H9 (cell line): ENCODE measurements at regions not wholly inside any gene's neighbourhood (a gene's known extent, or its start where the extent isn't known, plus 50 kb on each side); places are given as distances from the start of the nearest gene placed in this dataset.

ENCODE experiments used
- DNase-seq: peaks from one replicate; pipeline ENCODE4 v3.0.0-alpha.2; 2017
- H2AFZ ChIP-seq: one replicate; pipeline ENCODE4 v1.6.1; 2013; ENCODE audit warnings: mild to moderate bottlenecking, low read length, control low read depth, moderate library complexity
- H2AK5ac ChIP-seq: 2 replicates; pipeline ENCODE4 v1.6.1; 2013; ENCODE audit warnings: low read length, control low read depth, mixed read lengths; ENCODE audit not compliant: insufficient read length
- H2BK120ac ChIP-seq: one replicate; pipeline ENCODE4 v1.6.1; 2013; ENCODE audit warnings: low read depth, mild to moderate bottlenecking, low read length, control low read depth, inconsistent platforms; ENCODE audit not compliant: poor library complexity, severe bottlenecking
- H2BK12ac ChIP-seq: 2 replicates; pipeline ENCODE4 v1.6.1; 2013; ENCODE audit warnings: low read length, control low read depth, mixed read lengths, low read depth; ENCODE audit not compliant: insufficient read length
- H2BK15ac ChIP-seq: 2 replicates; pipeline ENCODE4 v1.6.1; 2013; ENCODE audit warnings: low read depth, low read length, control low read depth
- H2BK20ac ChIP-seq: one replicate; pipeline ENCODE4 v1.6.1; 2013; ENCODE audit warnings: low read depth, mild to moderate bottlenecking, low read length, control low read depth, inconsistent platforms; ENCODE audit not compliant: poor library complexity, severe bottlenecking
- H2BK5ac ChIP-seq: 2 replicates; pipeline ENCODE4 v1.6.1; 2013; ENCODE audit warnings: low read length, control low read depth, mixed read lengths; ENCODE audit not compliant: insufficient read length
- H3K14ac ChIP-seq: 2 replicates; pipeline ENCODE4 v1.6.1; 2013; ENCODE audit warnings: low read length, control low read depth; ENCODE audit not compliant: insufficient read depth
- H3K18ac ChIP-seq: 2 replicates; pipeline ENCODE4 v1.6.1; 2013; ENCODE audit warnings: low read depth, mild to moderate bottlenecking, mixed read lengths, low read length, control low read depth; ENCODE audit not compliant: insufficient read length
- H3K23ac ChIP-seq: 2 replicates; pipeline ENCODE4 v1.6.1; 2013; ENCODE audit warnings: low read length, control low read depth, mixed read lengths, low read depth; ENCODE audit not compliant: insufficient read length
- H3K23me2 ChIP-seq: 2 replicates; pipeline ENCODE4 v1.6.1; 2013; ENCODE audit warnings: low read depth, mild to moderate bottlenecking, mixed read lengths, low read length, control low read depth; ENCODE audit not compliant: insufficient read length, poor library complexity, severe bottlenecking
- H3K27ac ChIP-seq: 2 replicates; pipeline ENCODE4 v1.5.1; 2013; ENCODE audit warnings: low read length, control low read depth, mixed read lengths, low read depth; ENCODE audit not compliant: insufficient read length
- H3K27me3 ChIP-seq: 2 replicates; pipeline ENCODE4 v1.6.1; 2013; ENCODE audit warnings: low read length, control low read depth, inconsistent platforms; ENCODE audit not compliant: insufficient read depth
- H3K4ac ChIP-seq: 2 replicates; pipeline ENCODE4 v1.6.1; 2013; ENCODE audit warnings: low read depth, mild to moderate bottlenecking, control low read depth, inconsistent platforms, low read length, moderate library complexity
- H3K4me1 ChIP-seq: 2 replicates; pipeline ENCODE4 v1.6.1; 2013; ENCODE audit warnings: low read length, control low read depth, inconsistent platforms; ENCODE audit not compliant: insufficient read depth
- H3K4me2 ChIP-seq: 2 replicates; pipeline ENCODE4 v1.6.1; 2013; ENCODE audit warnings: low read length, control low read depth, mixed read lengths; ENCODE audit not compliant: insufficient read length, insufficient read depth
- H3K56ac ChIP-seq: 2 replicates; pipeline ENCODE4 v1.6.1; 2013; ENCODE audit warnings: low read depth, mild to moderate bottlenecking, mixed read lengths, low read length, control low read depth; ENCODE audit not compliant: insufficient read length
- H3K79me1 ChIP-seq: 2 replicates; pipeline ENCODE4 v1.6.1; 2013; ENCODE audit warnings: low read depth, mild to moderate bottlenecking, moderate library complexity, low read length, control low read depth, inconsistent platforms; ENCODE audit not compliant: insufficient read depth, poor library complexity, severe bottlenecking
- H3K79me2 ChIP-seq: 2 replicates; pipeline ENCODE4 v1.6.1; 2013; ENCODE audit warnings: low read length, control low read depth, inconsistent platforms; ENCODE audit not compliant: insufficient read depth
- H3K9ac ChIP-seq: 2 replicates; pipeline ENCODE4 v1.6.1; 2013; ENCODE audit warnings: low read length, control low read depth, mixed read lengths; ENCODE audit not compliant: insufficient read length; ENCODE audit errors: extremely low read depth
- H3K9me3 ChIP-seq: one replicate; pipeline ENCODE4 v1.6.1; 2013; ENCODE audit warnings: low read depth, low read length, inconsistent platforms; ENCODE audit not compliant: control insufficient read depth
- H3T11ph ChIP-seq: one replicate; pipeline ENCODE4 v1.6.1; 2013; ENCODE audit warnings: mild to moderate bottlenecking, low read length, control low read depth, inconsistent platforms
- H4K20me1 ChIP-seq: one replicate; pipeline ENCODE4 v1.6.1; 2013; ENCODE audit not compliant: control insufficient read depth, insufficient read length, insufficient read depth
- H4K5ac ChIP-seq: 2 replicates; pipeline ENCODE4 v1.6.1; 2013; ENCODE audit warnings: low read depth, mild to moderate bottlenecking, mixed read lengths, low read length, control low read depth; ENCODE audit not compliant: insufficient read length
- H4K8ac ChIP-seq: replicated peaks from 2 replicates; pipeline ENCODE4 v1.6.1; 2013; ENCODE audit warnings: low read length, control low read depth, mixed read lengths, low read depth; ENCODE audit not compliant: insufficient read length
- H4K91ac ChIP-seq: 2 replicates; pipeline ENCODE4 v1.6.1; 2013; ENCODE audit warnings: low read depth, mild to moderate bottlenecking, moderate library complexity, mixed read lengths, low read length, control low read depth; ENCODE audit not compliant: insufficient read length
- H3K27ac Mint-ChIP-seq, 3 experiments: 2 replicates in 2 of 3; 3 replicates in 1 of 3; pipeline ENCODE4 v1.8.0; 2020 to 2021; ENCODE audit warnings: mixed read lengths in 3 of 3, mild to moderate bottlenecking in 1 of 3, moderate library complexity in 1 of 3
- H3K27me3 Mint-ChIP-seq: 2 replicates; pipeline ENCODE4 v1.8.0; 2021; ENCODE audit warnings: low read depth, mild to moderate bottlenecking, moderate library complexity, mixed read lengths
- H3K36me3 Mint-ChIP-seq, 3 experiments: 2 replicates in 2 of 3; 3 replicates in 1 of 3; pipeline ENCODE4 v1.8.0; 2020 to 2021; ENCODE audit warnings: low read depth in 3 of 3, mixed read lengths in 3 of 3; ENCODE audit not compliant: insufficient read depth in 1 of 3
- H3K4me1 Mint-ChIP-seq, 2 experiments: 2 replicates each; pipeline ENCODE4 v1.8.0; 2020; ENCODE audit warnings: mixed read lengths in 2 of 2
- H3K4me3 Mint-ChIP-seq, 2 experiments: 2 replicates in 1 of 2; 3 replicates in 1 of 2; pipeline ENCODE4 v1.8.0; 2020 to 2021; ENCODE audit warnings: mild to moderate bottlenecking in 2 of 2, mixed read lengths in 2 of 2, moderate library complexity in 1 of 2
- H3K9me3 Mint-ChIP-seq, 2 experiments: 2 replicates in 1 of 2; 3 replicates in 1 of 2; pipeline ENCODE4 v1.8.0; 2020; ENCODE audit warnings: mild to moderate bottlenecking in 2 of 2, mixed read lengths in 2 of 2, moderate library complexity in 1 of 2
- WGBS: extraction: QIAGEN DNeasy Blood & Tissue Kit; methylation state at CpG from one replicate; pipeline ENCODE4 v1.1.7; 2013; ENCODE audit warnings: missing lambda C conversion rate, low lambda C conversion rate, mixed read lengths; ENCODE audit not compliant: insufficient read length; ENCODE audit errors: extremely low coverage; 5-methylcytosine and 5-hydroxymethylcytosine counted together
- TF ChIP-seq, protein P1 (sequence below): fragments of 200-600 bp; sonication (generic); conservative IDR thresholded peaks from 3 replicates; pipeline ENCODE4 v1.8.0; 2021; ENCODE audit warnings: antibody characterized with exemption, mild to moderate bottlenecking

DNA sequence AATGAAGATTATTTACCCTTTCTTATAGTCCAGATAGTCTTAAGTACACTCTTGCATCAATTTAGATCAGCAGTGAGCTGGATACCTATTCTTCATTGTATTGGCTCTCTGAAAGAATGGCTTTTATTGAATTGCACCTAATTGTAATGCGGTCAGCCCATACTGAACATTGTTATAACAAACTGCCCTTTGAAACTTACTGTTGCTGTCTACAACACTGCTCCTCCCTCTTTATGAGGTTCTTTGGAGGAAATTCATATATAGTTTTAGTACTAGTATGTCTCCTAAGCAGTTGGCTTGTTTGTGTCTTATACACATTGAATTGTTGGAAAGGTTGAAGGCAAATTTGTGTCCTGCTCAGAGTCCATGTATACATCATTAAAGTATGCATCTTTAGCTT lies 66.5 kb upstream of the UGP2 start:
- Histone ChIP-seq H3K56ac (no peak overlapping the region), H3K79me1 (no peaks in the 10 kb centered on the region), H3T11ph (no peak overlapping the region), H2BK15ac (no peak overlapping the region), H3K9me3 (no peaks in the 10 kb centered on the region), H4K91ac (no peak overlapping the region), H2AK5ac (no peak overlapping the region), H3K9ac (no peak overlapping the region), H3K14ac (no peak overlapping the region), H3K4me1 (peaks cover 6% of the 10 kb centered on the region; the same call in 1 of the 2 replicates), H3K79me2 (no peaks in the 10 kb centered on the region), H2BK5ac (no peak overlapping the region), H2BK120ac (no peak overlapping the region), H3K18ac (no peak overlapping the region), H3K4me2 (no peak overlapping the region), H4K20me1 (no peaks in the 10 kb centered on the region), H2AFZ (no peak overlapping the region), H3K27me3 (no peaks in the 10 kb centered on the region), H2BK20ac (no peak overlapping the region), H3K27ac (no peak overlapping the region), H3K23me2 (no peaks in the 10 kb centered on the region), H4K5ac (no peak overlapping the region), H3K4ac (no peak overlapping the region), H4K8ac (no peak overlapping the region), H3K23ac (no peak overlapping the region), H2BK12ac (no peak overlapping the region)
- Mint-ChIP-seq H3K4me3 (no peak overlapping the region), H3K9me3 (peaks cover 3 to 7% of the 10 kb centered on the region in 2 experiments; a peak in 3 of 5 replicates), H3K27ac (no peak overlapping the region), H3K36me3 (peaks cover 0 to 9% (median 0%) of the 10 kb centered on the region in 3 experiments; a peak in 3 of 7 replicates), H3K4me1 (peaks cover 14 to 17% of the 10 kb centered on the region in 2 experiments), H3K27me3 (no peaks in the 10 kb centered on the region; the same call in 1 of the 2 replicates)
- no CpG with 5 or more reads among the region's 1 CpG for WGBS
- no peak for DNase-seq
- TF ChIP-seq, protein P1, sequence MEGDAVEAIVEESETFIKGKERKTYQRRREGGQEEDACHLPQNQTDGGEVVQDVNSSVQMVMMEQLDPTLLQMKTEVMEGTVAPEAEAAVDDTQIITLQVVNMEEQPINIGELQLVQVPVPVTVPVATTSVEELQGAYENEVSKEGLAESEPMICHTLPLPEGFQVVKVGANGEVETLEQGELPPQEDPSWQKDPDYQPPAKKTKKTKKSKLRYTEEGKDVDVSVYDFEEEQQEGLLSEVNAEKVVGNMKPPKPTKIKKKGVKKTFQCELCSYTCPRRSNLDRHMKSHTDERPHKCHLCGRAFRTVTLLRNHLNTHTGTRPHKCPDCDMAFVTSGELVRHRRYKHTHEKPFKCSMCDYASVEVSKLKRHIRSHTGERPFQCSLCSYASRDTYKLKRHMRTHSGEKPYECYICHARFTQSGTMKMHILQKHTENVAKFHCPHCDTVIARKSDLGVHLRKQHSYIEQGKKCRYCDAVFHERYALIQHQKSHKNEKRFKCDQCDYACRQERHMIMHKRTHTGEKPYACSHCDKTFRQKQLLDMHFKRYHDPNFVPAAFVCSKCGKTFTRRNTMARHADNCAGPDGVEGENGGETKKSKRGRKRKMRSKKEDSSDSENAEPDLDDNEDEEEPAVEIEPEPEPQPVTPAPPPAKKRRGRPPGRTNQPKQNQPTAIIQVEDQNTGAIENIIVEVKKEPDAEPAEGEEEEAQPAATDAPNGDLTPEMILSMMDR: no peak
